HEK293T (cell line): ENCODE measurements at regions not wholly inside any gene's neighbourhood (a gene's known extent, or its start where the extent isn't known, plus 50 kb on each side); places are given as distances from the start of the nearest gene placed in this dataset.

Experiments
- ARNT ChIP-seq: fragments of 450-650 bp; IDR thresholded peaks from 2 replicates; pipeline ENCODE4 v1.6.1; 2017; ENCODE audit warnings: mild to moderate bottlenecking
- BHLHE40 ChIP-seq: fragments of 450-650 bp; IDR thresholded peaks from 2 replicates; pipeline ENCODE4 v1.6.1; 2016; ENCODE audit warnings: mild to moderate bottlenecking, moderate library complexity, borderline replicate concordance
- CTBP1 ChIP-seq: fragments of 450-650 bp; IDR thresholded peaks from 2 replicates; pipeline ENCODE4 v1.6.1; 2016; ENCODE audit warnings: borderline replicate concordance
- FOXA1 ChIP-seq: fragments of 450-650 bp; IDR thresholded peaks from 2 replicates; pipeline ENCODE4 v1.6.1; 2016; ENCODE audit warnings: mild to moderate bottlenecking
- FOXK2 ChIP-seq: fragments of 450-650 bp; IDR thresholded peaks from 2 replicates; pipeline ENCODE4 v1.6.1; 2016; ENCODE audit warnings: mild to moderate bottlenecking
- FOXM1 ChIP-seq: fragments of 450-650 bp; IDR thresholded peaks from 2 replicates; pipeline ENCODE4 v1.6.1; 2017; ENCODE audit warnings: mild to moderate bottlenecking, borderline replicate concordance
- HDGF ChIP-seq: fragments of 450-650 bp; IDR thresholded peaks from 2 replicates; pipeline ENCODE4 v1.6.1; 2017; ENCODE audit warnings: antibody characterized with exemption, borderline replicate concordance
- L3MBTL2 ChIP-seq: fragments of 450-650 bp; conservative IDR thresholded peaks from 2 replicates; pipeline ENCODE4 v1.6.1; 2016; ENCODE audit warnings: mild to moderate bottlenecking
- LEF1 ChIP-seq: fragments of 450-650 bp; IDR thresholded peaks from 2 replicates; pipeline ENCODE4 v1.6.1; 2017; ENCODE audit warnings: mild to moderate bottlenecking, borderline replicate concordance
- NFRKB ChIP-seq: fragments of 450-650 bp; IDR thresholded peaks from 2 replicates; pipeline ENCODE4 v1.6.1; 2016; ENCODE audit warnings: mild to moderate bottlenecking, moderate library complexity
- PKNOX1 ChIP-seq: fragments of 450-650 bp; IDR thresholded peaks from 2 replicates; pipeline ENCODE4 v1.6.1; 2016
- SP1 ChIP-seq: fragments of 450-650 bp; IDR thresholded peaks from 2 replicates; pipeline ENCODE4 v1.6.1; 2017
- SUZ12 ChIP-seq: fragments of 450-650 bp; IDR thresholded peaks from 2 replicates; pipeline ENCODE4 v1.6.1; 2016; ENCODE audit warnings: mild to moderate bottlenecking
- TARDBP ChIP-seq: fragments of 450-650 bp; IDR thresholded peaks from 2 replicates; pipeline ENCODE4 v1.6.1; 2016

GRCh38 chr14:105933238-105933637 is 406.9 kb downstream of the TMEM121 start:
- TF ChIP-seq FOXM1 = no peak
- no peak for TF ChIP-seq FOXA1
- TF ChIP-seq SUZ12 = no peak
- no peak for TF ChIP-seq LEF1
- TF ChIP-seq TARDBP = no peak
- no peak for TF ChIP-seq NFRKB
- no peak for TF ChIP-seq CTBP1
- TF ChIP-seq BHLHE40 = no peak
- no peak for TF ChIP-seq PKNOX1
- no peak for TF ChIP-seq HDGF
- TF ChIP-seq SP1 = no peak
- TF ChIP-seq FOXK2 = no peak
- TF ChIP-seq ARNT = no peak
- TF ChIP-seq L3MBTL2 = no peak
